Midbrain (tissue), 1 donor: ENCODE measurements at regions not wholly inside any gene's neighbourhood (a gene's known extent, or its start where the extent isn't known, plus 50 kb on each side); places are given as distances from the start of the nearest gene placed in this dataset.

Source experiments
- DNase-seq: peaks from one replicate; lab custom pipeline; 2025; lab: John Stamatoyannopoulos, UW

- DNase-seq = no peak
Observed at GRCh38 chr3:103899328-103899727, 1464.5 kb downstream of the ZPLD1 start.

GRCh38 chr3:103904991-103905390 lies 1461.7 kb upstream of the ALCAM start:
- DNase-seq = no peak

GRCh38 chr3:103906304-103906703 lies 1460.4 kb upstream of the ALCAM start:
- DNase-seq = no peak

GRCh38 chr3:103906808-103907207 lies 1459.9 kb upstream of the ALCAM start:
- DNase-seq = no peak

GRCh38 chr3:103907567-103907966 lies 1459.1 kb upstream of the ALCAM start:
- DNase-seq = no peak

- DNase-seq = no peak
Observed at GRCh38 chr3:103909395-103909794, 1457.3 kb upstream of the ALCAM start.

- DNase-seq = no peak
Observed at GRCh38 chr3:103918336-103918735, 1448.4 kb upstream of the ALCAM start.

- DNase-seq = no peak
Observed at GRCh38 chr3:103919327-103919726, 1447.4 kb upstream of the ALCAM start.

GRCh38 chr3:103923907-103924306 lies 1442.8 kb upstream of the ALCAM start:
- DNase-seq = no peak

- no peak for DNase-seq
Observed at GRCh38 chr3:103924544-103924943, 1442.2 kb upstream of the ALCAM start.

GRCh38 chr3:103926936-103927335 lies 1439.8 kb upstream of the ALCAM start:
- DNase-seq = no peak

- DNase-seq = no peak
Observed at GRCh38 chr3:103927896-103928295, 1438.8 kb upstream of the ALCAM start.

GRCh38 chr3:103937094-103937493 lies 1429.6 kb upstream of the ALCAM start:
- DNase-seq = no peak

- no peak for DNase-seq
Observed at GRCh38 chr3:103947062-103947461, 1419.6 kb upstream of the ALCAM start.

- DNase-seq = no peak
Observed at GRCh38 chr3:103949693-103950092, 1417.0 kb upstream of the ALCAM start.

GRCh38 chr3:103950676-103951075 lies 1416.0 kb upstream of the ALCAM start:
- no peak for DNase-seq

GRCh38 chr3:103953796-103954195 lies 1412.9 kb upstream of the ALCAM start:
- no peak for DNase-seq

GRCh38 chr3:103960819-103961218 lies 1405.9 kb upstream of the ALCAM start:
- no peak for DNase-seq

- no peak for DNase-seq
Observed at GRCh38 chr3:103963599-103963998, 1403.1 kb upstream of the ALCAM start.

- DNase-seq = no peak
Observed at GRCh38 chr3:103965764-103966163, 1400.9 kb upstream of the ALCAM start.

- DNase-seq = no peak
Observed at GRCh38 chr3:103966749-103967148, 1400.0 kb upstream of the ALCAM start.

GRCh38 chr3:103968131-103968530 lies 1398.6 kb upstream of the ALCAM start:
- no peak for DNase-seq

- no peak for DNase-seq
Observed at GRCh38 chr3:103968751-103969150, 1398.0 kb upstream of the ALCAM start.

GRCh38 chr3:103976931-103977339 lies 1389.8 kb upstream of the ALCAM start:
- DNase-seq = no peak

- no peak for DNase-seq
Observed at GRCh38 chr3:103977417-103977816, 1389.3 kb upstream of the ALCAM start.
